Mesodermal cell (in vitro differentiated cells): ENCODE measurements at regions not wholly inside any gene's neighbourhood (a gene's known extent, or its start where the extent isn't known, plus 50 kb on each side); places are given as distances from the start of the nearest gene placed in this dataset.

Experiments
- H3K27ac ChIP-seq: 2 replicates; pipeline ENCODE4 v1.7.0; 2013; ENCODE audit warnings: mild to moderate bottlenecking, low read depth, low read length, moderate library complexity; ENCODE audit not compliant: severe bottlenecking
- H3K36me3 ChIP-seq: 2 replicates; pipeline ENCODE4 v1.7.1; 2013; ENCODE audit warnings: mild to moderate bottlenecking, low read length, moderate library complexity; ENCODE audit not compliant: control insufficient read depth, insufficient read depth
- H3K4me1 ChIP-seq: one replicate; pipeline ENCODE4 v1.7.1; 2013; ENCODE audit warnings: mild to moderate bottlenecking, low read length; ENCODE audit not compliant: insufficient read depth, control insufficient read depth, poor library complexity, severe bottlenecking
- H3K4me3 ChIP-seq: 2 replicates; pipeline ENCODE4 v1.7.0; 2013; ENCODE audit warnings: low read length, control low read depth, mild to moderate bottlenecking; ENCODE audit not compliant: insufficient read depth, poor library complexity, severe bottlenecking; ENCODE audit errors: extremely low read depth
- H3K9me3 ChIP-seq: 2 replicates; pipeline ENCODE4 v1.7.1; 2013; ENCODE audit warnings: mild to moderate bottlenecking, low read length, moderate library complexity; ENCODE audit not compliant: control insufficient read depth
- WGBS, 2 experiments: methylation state at CpG; one replicate each; pipeline ENCODE4 v1.1.5; 2013; ENCODE audit warnings: missing lambda C conversion rate in 2 of 2; ENCODE audit not compliant: insufficient coverage in 2 of 2; 5-methylcytosine and 5-hydroxymethylcytosine counted together

DNA sequence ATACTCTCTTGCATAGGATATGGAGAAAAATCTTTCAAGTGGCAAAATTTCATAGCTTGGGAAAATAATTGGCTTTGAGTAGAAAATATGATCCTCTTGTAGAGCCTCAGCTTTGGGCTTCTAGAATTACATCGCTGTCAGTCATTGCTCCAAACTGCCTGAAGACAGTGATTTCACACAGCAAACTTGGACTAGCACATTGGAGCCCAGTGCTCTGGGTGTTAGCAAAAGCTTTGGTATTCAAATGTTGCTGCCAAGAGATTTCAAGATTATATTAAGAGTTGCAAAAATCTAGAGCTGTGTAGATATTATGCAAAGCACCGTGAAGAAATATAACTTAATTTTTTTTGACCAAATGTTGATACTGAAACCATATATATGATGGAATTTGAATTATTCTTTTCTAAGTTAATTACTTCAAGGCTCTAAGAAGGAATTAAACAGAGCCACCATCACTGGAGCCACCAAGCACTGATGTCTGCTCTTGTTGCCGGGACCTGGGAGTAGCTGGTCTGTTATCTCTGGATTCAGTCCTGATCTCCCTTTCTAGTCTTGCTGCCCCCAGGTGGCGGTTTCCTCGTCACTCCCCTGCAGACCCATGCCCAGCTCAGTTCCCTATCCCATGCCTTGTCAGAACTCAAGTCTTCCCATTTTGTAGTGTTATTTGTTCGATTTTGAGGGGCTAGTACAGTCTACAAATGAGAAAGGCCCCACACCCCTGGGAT lies 260.7 kb upstream of the SFRP2 start:
- no peaks in the 10 kb centered on the region for H3K36me3 ChIP-seq
- peaks cover 17% of the 10 kb centered on the region for H3K9me3 ChIP-seq
- no peak overlapping the region for H3K27ac ChIP-seq
- H3K4me1 ChIP-seq: no peaks in the 10 kb centered on the region
- WGBS, 2 experiments: 63 to 86% methylated on average over 3 of the region's 6 CpGs
- H3K4me3 ChIP-seq: no peak overlapping the region

DNA sequence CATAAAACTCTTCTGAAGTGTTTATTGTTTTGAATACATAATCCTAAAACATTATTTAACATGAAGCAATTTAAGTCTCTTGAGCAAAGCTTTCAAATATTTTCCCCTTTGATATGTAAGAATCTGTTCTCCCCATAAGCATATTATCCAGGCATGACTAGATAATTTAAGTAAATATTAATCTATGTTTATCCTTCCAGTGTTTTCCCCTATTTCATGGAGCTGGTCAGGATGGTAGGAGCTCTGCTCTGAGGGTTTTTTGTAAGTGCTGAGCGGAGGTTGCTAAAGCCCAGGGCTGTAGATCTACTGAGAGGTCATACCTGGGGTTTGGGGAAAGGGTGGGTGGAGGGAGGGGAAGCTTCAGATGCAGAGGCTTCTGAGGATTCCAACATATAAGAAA lies 258.9 kb upstream of the SFRP2 start:
- Histone ChIP-seq H3K4me1 (no peaks in the 10 kb centered on the region), H3K36me3 (no peaks in the 10 kb centered on the region), H3K9me3 (peaks cover 6% of the 10 kb centered on the region), H3K4me3 (no peak overlapping the region), H3K27ac (no peak overlapping the region)
- 83 to 86% methylated on average over 1 of the region's 1 CpG for WGBS, 2 experiments

DNA sequence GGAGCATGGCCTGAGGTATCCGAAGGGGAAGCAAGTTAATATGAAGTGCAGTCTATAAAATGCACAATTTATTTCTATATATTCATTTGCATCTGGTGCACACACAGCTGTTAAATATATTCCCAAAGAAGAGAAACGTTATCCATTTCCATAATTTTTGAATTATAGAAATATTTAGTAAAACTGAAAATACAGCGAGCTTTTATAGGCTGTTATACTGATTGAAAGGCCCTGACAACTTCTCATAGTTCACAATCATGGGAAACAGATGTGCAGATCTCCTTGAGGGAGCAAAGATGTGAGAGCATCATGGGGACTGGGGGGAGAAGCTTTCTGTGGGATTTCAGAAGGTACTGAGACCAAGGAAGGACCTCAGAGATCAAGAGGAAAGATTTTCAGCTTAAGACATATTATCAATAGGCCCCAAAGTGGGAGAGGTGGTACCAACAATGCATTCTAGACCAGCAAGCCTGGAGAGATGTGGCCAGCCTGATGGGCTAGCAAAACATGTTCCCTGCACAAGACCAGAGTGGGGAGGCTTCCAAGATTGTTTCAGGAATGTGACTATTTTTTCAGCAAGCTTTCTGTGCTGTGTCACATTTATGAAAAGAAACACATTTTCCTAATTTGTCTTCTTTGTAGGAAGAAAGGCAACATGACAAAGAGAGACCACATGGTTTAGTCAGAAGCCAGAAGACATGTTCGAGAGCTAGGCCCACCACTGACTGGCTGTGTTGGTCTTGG lies 256.0 kb upstream of the SFRP2 start:
- H3K36me3 ChIP-seq: no peaks in the 10 kb centered on the region
- H3K4me1 ChIP-seq: no peaks in the 10 kb centered on the region
- H3K9me3 ChIP-seq: no peaks in the 10 kb centered on the region
- H3K4me3 ChIP-seq: no peak overlapping the region
- WGBS, 2 experiments: 78% methylated on average over 1 of the region's 4 CpGs; no CpG with 5 or more reads in 1 of the 2 experiments
- no peak overlapping the region for H3K27ac ChIP-seq

DNA sequence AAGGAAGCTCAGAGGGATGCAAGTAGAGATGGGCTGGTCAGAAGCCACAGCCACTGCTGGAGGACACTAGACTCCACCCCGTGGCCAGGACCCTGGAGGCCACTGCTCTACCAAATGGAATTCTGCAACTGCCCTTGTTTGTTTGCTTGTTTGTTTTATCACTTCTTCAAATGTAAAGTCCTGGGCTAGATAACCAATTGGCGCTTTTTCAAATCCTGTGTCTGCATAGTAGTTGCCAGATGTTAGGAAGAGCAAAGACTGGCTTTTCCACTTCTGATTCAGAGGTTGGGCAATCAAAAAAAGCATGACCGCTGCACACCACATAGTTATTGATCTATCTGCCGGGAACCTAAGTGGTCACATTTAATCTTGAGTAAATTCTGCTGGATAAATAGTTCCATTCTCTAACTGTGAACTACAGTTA lies 255.2 kb upstream of the SFRP2 start:
- no peaks in the 10 kb centered on the region for H3K36me3 ChIP-seq
- WGBS, 2 experiments: 97 to 100% methylated on average over 2 to 3 of the region's 4 CpGs
- no peak overlapping the region for H3K4me3 ChIP-seq
- H3K4me1 ChIP-seq: no peaks in the 10 kb centered on the region
- no peaks in the 10 kb centered on the region for H3K9me3 ChIP-seq
- H3K27ac ChIP-seq: no peak overlapping the region

DNA sequence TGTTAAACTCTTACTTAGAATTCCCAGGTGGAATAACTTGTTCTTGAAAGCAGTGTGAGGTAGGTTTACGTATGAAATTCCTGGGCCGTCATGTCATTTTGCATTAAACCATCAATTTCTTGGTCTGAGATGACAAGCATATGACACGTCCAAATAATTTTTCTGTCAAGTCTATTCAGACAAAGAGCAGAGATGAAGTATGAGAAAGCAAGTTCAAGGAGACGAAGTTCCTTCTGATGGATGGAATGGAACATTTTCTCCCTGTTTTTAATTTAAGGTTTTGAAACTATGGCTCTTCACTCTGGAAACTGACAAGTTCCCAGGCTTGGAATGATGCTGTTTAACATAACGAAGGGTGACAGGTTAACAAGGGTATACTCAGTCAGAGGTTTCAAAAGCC lies 252.8 kb upstream of the SFRP2 start:
- no peak overlapping the region for H3K4me3 ChIP-seq

DNA sequence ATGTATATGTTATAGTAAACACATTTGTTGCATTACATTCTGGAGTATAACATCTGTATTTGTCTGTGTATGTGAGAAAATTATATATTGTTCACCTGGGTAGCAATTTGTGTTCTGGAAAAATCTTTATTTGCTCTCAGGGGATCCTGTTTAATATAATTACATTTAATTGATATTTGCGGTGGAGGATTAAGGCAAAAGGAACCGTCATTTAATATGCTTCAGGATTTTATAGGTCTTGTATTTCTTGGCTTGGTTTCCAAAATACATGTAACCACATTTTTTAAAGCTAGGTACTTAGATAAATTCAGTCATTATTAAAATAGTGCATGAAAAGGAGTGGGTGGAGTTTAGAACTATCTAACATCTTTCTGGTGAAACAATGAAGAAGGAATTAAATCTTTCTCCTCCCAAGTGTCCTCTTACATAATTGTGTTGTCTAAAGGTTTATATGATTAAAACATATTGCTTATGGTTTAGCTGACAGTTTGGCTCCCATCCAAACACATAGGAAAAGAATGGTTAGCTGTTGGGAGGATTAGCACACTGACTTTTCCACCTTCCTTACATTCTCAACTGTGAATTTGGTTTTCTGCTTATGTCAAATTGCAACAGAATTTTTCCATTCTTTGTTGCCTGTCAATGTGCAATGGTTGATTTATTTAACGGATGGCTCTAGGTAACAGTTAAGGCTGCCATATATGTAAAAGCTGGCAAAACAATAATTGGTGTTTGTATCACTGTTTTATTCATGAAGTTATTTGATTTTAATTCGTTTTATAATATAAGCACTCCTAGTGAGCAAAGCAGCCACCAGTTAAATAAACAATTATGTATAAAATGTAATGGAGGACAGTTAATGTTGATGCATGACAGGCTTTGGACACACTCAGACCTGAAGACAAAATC lies 250.8 kb upstream of the SFRP2 start:
- H3K4me3 ChIP-seq: no peak overlapping the region

More for the DNA sequence above, 252.8 kb upstream of the SFRP2 start:
- no peak overlapping the region for H3K27ac ChIP-seq
- H3K4me1 ChIP-seq: no peaks in the 10 kb centered on the region
- no peaks in the 10 kb centered on the region for H3K36me3 ChIP-seq
- H3K9me3 ChIP-seq: no peaks in the 10 kb centered on the region
- WGBS, 2 experiments: 85 to 88% methylated on average over 3 to 5 of the region's 5 CpGs

DNA sequence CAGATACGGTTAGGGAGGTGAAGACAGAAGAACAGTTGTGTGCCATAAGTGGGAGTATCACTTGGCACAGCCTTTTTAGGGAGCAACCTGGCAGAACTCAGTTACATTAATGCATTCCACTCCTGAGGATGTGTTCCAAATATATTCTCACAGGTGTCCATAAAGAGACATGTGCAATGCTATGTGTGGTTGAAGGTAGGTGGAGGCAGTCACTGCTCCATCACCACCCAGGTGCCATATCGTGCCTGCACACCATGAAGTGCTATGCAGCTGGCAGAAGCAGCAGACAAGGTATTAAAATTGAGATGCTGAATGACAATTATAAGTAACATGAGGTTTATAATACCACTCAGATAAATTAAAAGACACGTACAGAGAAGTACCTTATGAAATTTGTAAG lies 248.0 kb upstream of the SFRP2 start:
- no peak overlapping the region for H3K27ac ChIP-seq
- WGBS, 2 experiments: 100% methylated on average over 1 of the region's 3 CpGs; no CpG with 5 or more reads in 1 of the 2 experiments
- H3K36me3 ChIP-seq: no peaks in the 10 kb centered on the region
- no peak overlapping the region for H3K4me3 ChIP-seq
- H3K4me1 ChIP-seq: no peaks in the 10 kb centered on the region
- peaks cover 6% of the 10 kb centered on the region for H3K9me3 ChIP-seq

More for the DNA sequence above, 250.8 kb upstream of the SFRP2 start:
- Histone ChIP-seq H3K36me3 (no peaks in the 10 kb centered on the region), H3K9me3 (no peaks in the 10 kb centered on the region), H3K4me1 (no peaks in the 10 kb centered on the region), H3K27ac (no peak overlapping the region)
- 86% methylated on average over 1 of the region's 4 CpGs for WGBS, 2 experiments

DNA sequence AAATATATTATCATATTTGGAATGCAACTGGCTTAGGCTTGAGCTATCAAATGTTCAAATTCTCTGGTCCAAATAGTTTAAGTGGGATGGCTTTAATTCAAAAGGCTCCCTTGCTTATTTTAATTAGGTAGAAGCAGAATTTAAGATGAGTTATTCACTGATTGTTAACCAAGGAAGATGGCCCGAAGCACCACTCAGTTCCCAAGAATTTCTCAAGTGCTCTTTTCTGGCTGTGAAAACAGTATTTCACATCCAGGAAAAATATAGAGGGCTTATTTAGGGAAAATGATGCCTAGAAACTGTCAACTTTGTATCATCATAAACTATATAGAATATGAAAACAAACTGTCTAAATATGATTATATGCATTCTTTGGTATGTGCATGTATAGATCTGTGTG lies 246.5 kb upstream of the SFRP2 start:
- Histone ChIP-seq H3K9me3 (peaks cover 6% of the 10 kb centered on the region), H3K4me1 (no peaks in the 10 kb centered on the region), H3K4me3 (no peak overlapping the region), H3K27ac (no peak overlapping the region), H3K36me3 (no peaks in the 10 kb centered on the region)
- no CpG with 5 or more reads among the region's 1 CpG for WGBS, 2 experiments

DNA sequence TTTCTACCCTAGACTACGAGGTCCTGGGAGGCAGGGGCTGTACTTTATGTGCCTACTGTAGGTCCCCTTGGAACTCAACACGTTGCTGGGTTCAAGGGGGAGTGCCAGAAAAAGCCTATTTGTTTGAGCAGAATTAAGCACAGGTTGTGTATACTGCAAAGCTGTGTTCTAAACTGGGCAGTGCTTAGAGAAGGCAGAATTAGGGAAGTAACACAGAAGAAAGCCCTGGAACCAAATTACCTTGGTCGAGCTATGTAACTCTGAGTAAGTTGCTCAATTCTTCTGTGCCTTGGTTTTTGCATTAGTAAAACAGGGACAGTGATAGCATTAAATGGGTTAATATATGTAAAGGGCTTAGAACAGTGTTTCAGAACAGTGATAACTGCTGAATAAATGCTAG lies 245.0 kb upstream of the SFRP2 start:
- Histone ChIP-seq H3K27ac (no peak overlapping the region), H3K36me3 (no peaks in the 10 kb centered on the region), H3K4me1 (no peaks in the 10 kb centered on the region), H3K9me3 (peaks cover 6% of the 10 kb centered on the region), H3K4me3 (no peak overlapping the region)
- WGBS, 2 experiments: 74 to 91% methylated on average over 3 of the region's 3 CpGs

DNA sequence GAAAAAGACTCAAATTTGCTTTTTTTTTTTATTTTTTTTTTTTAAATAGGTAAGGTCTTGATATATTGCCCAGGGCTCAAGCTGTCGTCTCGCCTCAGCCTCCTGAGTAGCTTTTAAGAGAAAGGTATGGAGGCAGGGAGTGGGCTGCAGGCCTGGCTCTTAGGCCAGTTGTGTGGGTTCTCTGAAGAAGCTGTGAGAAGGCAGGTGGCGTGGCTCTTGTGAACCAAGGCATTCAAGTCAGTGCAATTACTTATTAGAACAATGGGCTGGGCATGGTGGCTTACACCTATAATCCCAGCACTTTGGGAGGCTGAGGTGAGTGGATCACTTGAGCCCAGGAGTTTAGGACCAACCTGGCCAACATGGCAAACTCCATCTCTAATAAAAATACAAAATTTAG lies 244.0 kb upstream of the SFRP2 start:
- 87 to 90% methylated on average over 1 to 3 of the region's 3 CpGs for WGBS, 2 experiments
- Histone ChIP-seq H3K9me3 (peaks cover 6% of the 10 kb centered on the region), H3K27ac (no peak overlapping the region), H3K4me1 (no peaks in the 10 kb centered on the region), H3K36me3 (no peaks in the 10 kb centered on the region), H3K4me3 (no peak overlapping the region)
